Bronchial epithelial cell (primary cell): ENCODE measurements at regions not wholly inside any gene's neighbourhood (a gene's known extent, or its start where the extent isn't known, plus 50 kb on each side); places are given as distances from the start of the nearest gene placed in this dataset.

Source experiments
- DNase-seq: peaks from one replicate; pipeline ENCODE4 v3.0.0-alpha.2; 2010; ENCODE audit warnings: low read depth
- FAIRE-seq: peaks from 2 replicates; lab custom pipeline; 2011; peaks lifted over from hg19 to GRCh38; lab: Jason Lieb, UNC
- H3K27me3 ChIP-seq: 2 replicates; pipeline ENCODE4 v1.5.1; 2011; ENCODE audit warnings: low read length; ENCODE audit not compliant: control insufficient read depth, insufficient read depth
- H3K36me3 ChIP-seq: 2 replicates; pipeline ENCODE4 v1.5.1; 2011; ENCODE audit warnings: low read length; ENCODE audit not compliant: control insufficient read depth, insufficient read depth
- H3K4me3 ChIP-seq: 2 replicates; pipeline ENCODE4 v1.5.1; 2011; ENCODE audit warnings: mild to moderate bottlenecking, low read depth, low read length, control low read depth
- TF ChIP-seq, protein P1 (sequence below): IDR thresholded peaks from 2 replicates; pipeline ENCODE4 v1.5.1; 2011; ENCODE audit warnings: mild to moderate bottlenecking, moderate library complexity, low read length, control low read depth, inconsistent platforms; ENCODE audit not compliant: insufficient read depth, severe bottlenecking

- H3K27me3 ChIP-seq = no peaks in the 10 kb centered on the region
- peak; percentile 60 for FAIRE-seq
- TF ChIP-seq, protein P1, sequence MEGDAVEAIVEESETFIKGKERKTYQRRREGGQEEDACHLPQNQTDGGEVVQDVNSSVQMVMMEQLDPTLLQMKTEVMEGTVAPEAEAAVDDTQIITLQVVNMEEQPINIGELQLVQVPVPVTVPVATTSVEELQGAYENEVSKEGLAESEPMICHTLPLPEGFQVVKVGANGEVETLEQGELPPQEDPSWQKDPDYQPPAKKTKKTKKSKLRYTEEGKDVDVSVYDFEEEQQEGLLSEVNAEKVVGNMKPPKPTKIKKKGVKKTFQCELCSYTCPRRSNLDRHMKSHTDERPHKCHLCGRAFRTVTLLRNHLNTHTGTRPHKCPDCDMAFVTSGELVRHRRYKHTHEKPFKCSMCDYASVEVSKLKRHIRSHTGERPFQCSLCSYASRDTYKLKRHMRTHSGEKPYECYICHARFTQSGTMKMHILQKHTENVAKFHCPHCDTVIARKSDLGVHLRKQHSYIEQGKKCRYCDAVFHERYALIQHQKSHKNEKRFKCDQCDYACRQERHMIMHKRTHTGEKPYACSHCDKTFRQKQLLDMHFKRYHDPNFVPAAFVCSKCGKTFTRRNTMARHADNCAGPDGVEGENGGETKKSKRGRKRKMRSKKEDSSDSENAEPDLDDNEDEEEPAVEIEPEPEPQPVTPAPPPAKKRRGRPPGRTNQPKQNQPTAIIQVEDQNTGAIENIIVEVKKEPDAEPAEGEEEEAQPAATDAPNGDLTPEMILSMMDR = no peak
These were observed 432.4 kb upstream of the ATP10A start for GRCh38 chr15:26295336-26296085.

DNA sequence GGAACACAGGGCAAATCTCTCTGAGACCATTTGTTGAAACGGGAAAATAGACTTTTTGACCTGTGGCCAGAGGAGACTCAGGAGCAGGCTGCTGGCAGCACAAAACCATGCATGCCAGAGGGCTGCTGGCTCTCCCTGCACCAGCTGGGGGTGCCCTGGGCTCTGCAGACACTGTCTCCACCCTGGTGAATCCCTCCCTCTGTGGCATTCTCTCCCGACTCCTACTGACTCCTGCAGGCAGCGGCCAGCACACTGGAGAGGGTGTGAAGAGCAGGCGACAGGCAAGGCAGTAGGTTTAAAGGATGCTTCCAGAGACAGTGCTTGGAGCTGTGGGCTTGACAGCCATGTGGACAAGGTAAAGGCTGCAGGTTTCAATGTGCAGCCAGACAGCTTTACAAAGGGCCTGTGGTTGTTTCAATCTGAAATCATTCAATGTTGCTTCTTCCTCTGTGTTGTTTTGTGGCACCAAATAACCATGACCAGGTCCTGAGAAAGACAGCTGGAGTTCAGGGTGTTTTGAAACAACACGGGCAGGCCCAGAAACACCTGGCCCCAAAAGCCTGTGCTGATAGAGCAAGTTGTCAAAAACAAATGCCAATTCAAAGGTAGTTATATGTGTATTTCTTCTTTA, 431.0 kb upstream of the ATP10A start:
- H3K27me3 ChIP-seq = no peaks in the 10 kb centered on the region
- no peak for FAIRE-seq
- TF ChIP-seq, protein P1 = no peak
- H3K4me3 ChIP-seq = no peak overlapping the region
- no peaks in the 10 kb centered on the region for H3K36me3 ChIP-seq
- no peak for DNase-seq

More at GRCh38 chr15:26295336-26296085, 432.4 kb upstream of the ATP10A start:
- no peak overlapping the region for H3K4me3 ChIP-seq
- no peak for DNase-seq
- no peaks in the 10 kb centered on the region for H3K36me3 ChIP-seq

- no peak for FAIRE-seq
- TF ChIP-seq, protein P1 = no peak
- Histone ChIP-seq H3K36me3 (no peaks in the 10 kb centered on the region), H3K4me3 (no peak overlapping the region), H3K27me3 (no peaks in the 10 kb centered on the region)
- DNase-seq = no peak
These were observed 424.3 kb upstream of the ATP10A start for GRCh38 chr15:26287381-26287780.

DNA sequence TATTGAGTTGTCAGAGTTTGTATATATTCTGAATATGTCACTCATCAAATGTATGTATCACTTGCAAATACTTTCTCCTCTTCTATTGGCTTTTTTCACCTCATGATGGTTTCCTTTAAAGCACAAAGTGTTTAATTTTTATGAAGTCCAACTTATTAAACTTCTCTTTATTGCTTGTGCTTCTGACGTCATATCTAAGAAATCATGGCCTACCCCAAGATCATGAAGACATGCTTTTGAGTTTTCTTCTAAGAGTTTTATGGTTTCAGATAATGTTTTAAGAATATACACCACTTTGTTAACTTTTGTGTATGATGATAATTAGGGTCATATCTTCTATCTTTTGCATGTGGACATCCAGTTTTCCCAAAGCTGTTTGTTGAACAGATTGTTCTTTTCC, 417.2 kb upstream of the ATP10A start:
- H3K4me3 ChIP-seq = no peak overlapping the region
- DNase-seq = no peak
- no peak for FAIRE-seq
- H3K27me3 ChIP-seq = no peaks in the 10 kb centered on the region
- H3K36me3 ChIP-seq = no peaks in the 10 kb centered on the region
- TF ChIP-seq, protein P1 = no peak

DNA sequence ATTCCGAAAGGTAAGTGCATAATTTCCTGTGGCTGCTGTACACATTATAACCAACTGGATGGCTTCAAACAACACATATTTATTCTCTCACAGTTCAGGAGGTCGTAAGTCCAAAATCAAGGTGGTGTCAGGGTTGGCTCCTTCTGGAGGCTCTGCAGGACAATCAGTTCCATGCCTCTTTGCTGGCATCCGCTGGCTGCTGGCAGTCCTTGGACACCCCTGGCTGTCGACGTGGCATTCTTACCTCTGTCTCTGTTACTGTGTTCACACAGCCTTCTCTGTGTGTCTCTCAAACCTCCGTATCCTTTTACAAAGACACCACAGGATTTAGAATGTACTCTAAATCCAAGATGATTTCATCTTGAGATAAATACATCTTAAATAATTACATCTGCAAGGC, 398.8 kb upstream of the ATP10A start:
- no peak overlapping the region for H3K4me3 ChIP-seq
- H3K27me3 ChIP-seq = no peaks in the 10 kb centered on the region
- H3K36me3 ChIP-seq = no peaks in the 10 kb centered on the region
- TF ChIP-seq, protein P1 = no peak
- DNase-seq (no peak), FAIRE-seq (no peak)
